GM19372 (cell line): ENCODE measurements at regions not wholly inside any gene's neighbourhood (a gene's known extent, or its start where the extent isn't known, plus 50 kb on each side); places are given as distances from the start of the nearest gene placed in this dataset.

ENCODE experiments used
- ATAC-seq: cut with Tn5 transposase; IDR thresholded peaks from one replicate; pipeline ENCODE4 v1.9.1; 2021; ENCODE audit warnings: mild to moderate bottlenecking, low read depth, moderate library complexity; ENCODE audit not compliant: unreplicated experiment

DNA sequence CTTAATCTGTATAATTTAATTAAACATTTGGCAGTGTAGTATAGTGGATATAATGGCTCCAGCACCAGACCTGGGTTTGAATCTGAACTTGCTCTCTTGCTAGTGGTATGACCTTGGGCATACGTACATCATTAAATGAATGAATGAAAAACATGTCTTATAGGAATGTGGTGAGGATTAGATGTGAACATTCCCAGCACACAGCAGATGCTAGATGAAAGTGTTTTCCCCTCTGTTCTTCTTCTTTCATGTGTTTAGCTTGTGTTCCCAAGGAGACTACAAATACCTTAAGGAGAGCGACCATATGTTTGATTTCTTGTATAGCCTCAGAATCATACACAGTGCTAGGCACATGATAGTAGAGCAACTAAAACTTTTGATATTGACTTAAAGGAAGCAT, 56.5 kb downstream of the CT47B1 start:
- ATAC-seq = no peak

- no peak for ATAC-seq
These were observed 61.7 kb downstream of the CT47B1 start for GRCh38 chrX:120813982-120814381.

DNA sequence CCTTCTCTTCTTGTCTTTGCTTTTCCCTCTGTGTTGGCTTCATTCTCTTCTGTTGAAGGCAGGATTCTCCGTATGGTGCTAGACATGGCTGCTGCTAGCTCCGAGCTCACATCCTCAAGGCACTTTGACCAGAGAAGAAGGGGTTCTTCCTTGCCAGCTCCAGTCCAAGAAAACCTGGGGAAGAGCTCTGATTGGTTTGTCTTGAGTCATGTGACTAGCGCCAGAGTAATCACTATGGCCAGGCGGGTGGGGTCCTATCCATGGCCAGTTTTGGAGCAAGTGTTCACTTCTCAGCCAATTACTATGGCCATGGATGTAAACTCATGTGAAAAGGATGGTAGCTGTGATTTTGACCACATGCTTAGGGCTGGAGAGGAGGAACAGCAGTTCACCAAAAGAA, 74.2 kb downstream of the CT47B1 start:
- no peak for ATAC-seq

DNA sequence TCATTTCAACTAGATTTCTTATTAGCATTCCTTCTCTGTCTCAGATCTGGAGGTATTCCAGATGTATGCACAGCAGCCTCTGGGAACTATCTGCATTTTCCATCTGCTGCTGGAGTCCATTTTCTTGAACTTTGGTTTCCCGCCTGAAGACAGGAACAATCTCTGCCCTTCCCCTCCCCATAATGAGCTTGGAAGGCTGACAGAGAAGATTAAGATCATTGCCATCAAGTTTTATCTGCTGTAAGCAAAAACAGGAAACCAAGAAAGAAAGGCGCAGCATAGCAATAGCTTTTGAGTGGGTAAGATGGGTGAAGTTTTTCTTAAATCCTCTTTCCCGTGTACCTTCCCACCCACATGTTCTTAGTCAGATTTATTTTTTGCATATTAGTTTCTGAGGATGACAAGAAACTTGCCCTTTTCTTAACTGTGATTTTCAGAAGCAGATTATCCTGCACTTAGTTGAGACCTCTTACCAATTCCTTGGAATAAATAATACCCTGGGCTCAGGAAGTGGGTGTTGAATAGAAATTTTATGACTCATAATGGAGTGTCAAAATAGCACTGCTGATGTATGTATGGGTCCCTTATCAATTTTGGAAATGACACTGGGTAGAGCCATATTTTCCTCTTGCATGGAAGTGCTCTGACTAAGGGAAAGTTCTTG, 78.3 kb downstream of the CT47B1 start:
- ATAC-seq = no peak

DNA sequence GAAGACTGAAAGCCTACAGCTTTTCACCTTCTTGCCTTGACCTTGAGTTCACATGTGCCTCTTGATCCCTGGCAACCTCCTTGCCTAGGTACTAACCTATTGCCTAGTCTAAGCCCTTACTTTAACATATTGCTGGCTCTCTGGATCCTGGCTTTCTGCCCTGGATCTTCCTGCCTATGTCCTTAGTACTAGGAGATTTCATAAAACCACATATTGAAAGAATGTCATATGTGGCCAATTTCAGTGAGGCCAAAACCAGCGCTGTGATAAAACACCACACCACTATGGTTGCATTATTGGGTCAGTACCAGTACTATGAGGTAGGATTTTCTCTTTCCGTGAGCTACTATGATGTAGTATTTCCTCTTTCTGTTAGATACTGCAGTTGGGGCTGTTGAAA, 80.4 kb downstream of the CT47B1 start:
- ATAC-seq = no peak

- no peak for ATAC-seq
These were observed 81.1 kb downstream of the CT47B1 start for GRCh38 chrX:120794525-120794975.

GRCh38 chrX:120793098-120793497, 82.6 kb downstream of the CT47B1 start:
- no peak for ATAC-seq

- ATAC-seq = no peak
These were observed 84.5 kb downstream of the CT47B1 start for GRCh38 chrX:120791013-120791643.

- ATAC-seq = no peak
These were observed 85.1 kb downstream of the CT47B1 start for GRCh38 chrX:120790552-120790951.

GRCh38 chrX:120790118-120790517, 85.5 kb downstream of the CT47B1 start:
- no peak for ATAC-seq

- ATAC-seq = no peak
These were observed 94.3 kb downstream of the CT47B1 start for GRCh38 chrX:120781403-120781802.

GRCh38 chrX:120775959-120776358, 99.7 kb downstream of the CT47B1 start:
- no peak for ATAC-seq

DNA sequence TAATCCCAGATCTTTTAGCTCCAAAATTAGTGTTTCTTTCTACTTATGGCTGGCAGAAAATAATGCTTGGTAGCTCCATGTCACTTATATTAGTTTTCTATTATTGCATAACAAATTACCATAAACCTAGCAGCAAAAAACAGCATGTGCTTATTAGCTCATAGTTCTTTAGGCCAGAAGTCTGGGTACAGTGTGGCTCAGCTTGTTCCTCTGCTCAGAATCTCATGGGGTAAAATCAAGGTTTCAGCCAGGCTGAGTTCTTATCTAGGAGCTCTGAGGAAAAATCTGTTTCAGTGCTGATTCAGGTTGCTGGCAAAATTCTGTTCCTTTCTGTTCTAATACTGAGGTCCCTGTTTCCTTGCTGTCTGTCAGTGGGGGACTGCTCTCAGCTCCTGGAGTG, 101.1 kb downstream of the CT47B1 start:
- ATAC-seq = no peak

DNA sequence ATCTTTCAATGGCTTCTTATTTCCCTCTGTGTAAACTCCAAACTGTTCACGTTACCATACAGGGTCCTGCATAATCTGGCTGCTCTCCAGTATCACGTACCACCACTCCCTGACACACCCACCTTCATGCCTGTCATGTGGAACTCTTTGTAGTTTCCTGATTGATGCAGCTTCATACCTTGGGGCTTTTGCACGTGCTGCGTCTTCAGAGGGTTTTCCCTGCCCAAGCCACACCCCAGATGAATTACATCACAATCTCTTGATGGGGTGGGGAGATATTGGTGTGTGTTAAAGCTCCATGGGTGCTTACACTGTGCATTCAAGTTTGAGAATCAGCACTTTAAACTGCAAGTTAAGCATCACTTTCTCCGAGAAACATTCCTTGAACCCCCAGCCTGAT, 101.9 kb downstream of the CT47B1 start:
- ATAC-seq = no peak

- no peak for ATAC-seq
These were observed 105.9 kb downstream of the CT47B1 start for GRCh38 chrX:120769576-120770341.

- no peak for ATAC-seq
These were observed 107.0 kb downstream of the CT47B1 start for GRCh38 chrX:120768681-120769080.

GRCh38 chrX:120768254-120768653, 107.4 kb downstream of the CT47B1 start:
- ATAC-seq = no peak

GRCh38 chrX:120763269-120763668, 112.4 kb downstream of the CT47B1 start:
- ATAC-seq = no peak

GRCh38 chrX:120761810-120762209, 113.9 kb downstream of the CT47B1 start:
- no peak for ATAC-seq

DNA sequence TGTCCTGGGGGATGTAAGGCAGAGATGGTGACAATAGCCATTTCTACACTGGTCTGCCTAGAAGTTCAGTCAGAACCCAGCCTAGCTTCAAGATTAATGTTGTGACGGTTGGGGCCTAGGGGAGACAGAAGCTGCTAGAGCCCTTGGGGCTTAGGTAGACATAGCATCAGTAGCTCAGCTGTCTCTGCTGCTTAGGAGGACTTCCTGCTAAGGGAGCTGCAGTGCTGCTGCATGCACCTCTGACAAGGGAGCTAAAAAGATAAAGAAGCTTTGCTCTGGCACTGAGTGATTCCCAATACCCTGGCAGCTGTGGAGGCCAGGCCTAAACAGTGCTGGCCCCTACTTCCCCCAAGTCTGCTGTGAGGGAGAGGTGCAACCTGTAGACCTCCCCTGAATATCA, 116.0 kb downstream of the CT47B1 start:
- no peak for ATAC-seq

GRCh38 chrX:120755066-120755846, 120.4 kb downstream of the CT47B1 start:
- ATAC-seq = peak; percentile 79
